ENCODE measurements at regions not wholly inside any gene's neighbourhood (a gene's known extent, or its start where the extent isn't known, plus 50 kb on each side); places are given as distances from the start of the nearest gene placed in this dataset.

DNA sequence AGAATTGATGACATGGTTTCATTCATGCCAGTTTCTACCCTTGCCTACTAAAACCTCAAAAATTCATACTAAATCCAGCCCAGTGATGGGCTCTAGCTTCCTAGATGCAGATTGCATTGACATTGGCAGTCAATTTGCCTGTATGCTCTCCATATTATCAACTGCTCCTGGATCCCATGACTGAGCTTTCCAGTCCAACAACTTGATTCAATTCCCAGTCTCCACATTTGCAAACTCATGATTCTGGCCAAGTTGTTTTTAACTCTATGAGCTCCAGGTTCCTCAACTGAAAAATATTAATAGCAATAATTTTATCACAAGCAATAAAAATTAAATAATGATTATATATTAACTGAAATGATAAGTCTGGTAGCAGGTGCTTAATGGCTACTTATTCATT, 51.0 kb upstream of the DSC1 start:
- CTCF ChIA-PET: no interaction called here
- TF ChIP-seq, protein P1, sequence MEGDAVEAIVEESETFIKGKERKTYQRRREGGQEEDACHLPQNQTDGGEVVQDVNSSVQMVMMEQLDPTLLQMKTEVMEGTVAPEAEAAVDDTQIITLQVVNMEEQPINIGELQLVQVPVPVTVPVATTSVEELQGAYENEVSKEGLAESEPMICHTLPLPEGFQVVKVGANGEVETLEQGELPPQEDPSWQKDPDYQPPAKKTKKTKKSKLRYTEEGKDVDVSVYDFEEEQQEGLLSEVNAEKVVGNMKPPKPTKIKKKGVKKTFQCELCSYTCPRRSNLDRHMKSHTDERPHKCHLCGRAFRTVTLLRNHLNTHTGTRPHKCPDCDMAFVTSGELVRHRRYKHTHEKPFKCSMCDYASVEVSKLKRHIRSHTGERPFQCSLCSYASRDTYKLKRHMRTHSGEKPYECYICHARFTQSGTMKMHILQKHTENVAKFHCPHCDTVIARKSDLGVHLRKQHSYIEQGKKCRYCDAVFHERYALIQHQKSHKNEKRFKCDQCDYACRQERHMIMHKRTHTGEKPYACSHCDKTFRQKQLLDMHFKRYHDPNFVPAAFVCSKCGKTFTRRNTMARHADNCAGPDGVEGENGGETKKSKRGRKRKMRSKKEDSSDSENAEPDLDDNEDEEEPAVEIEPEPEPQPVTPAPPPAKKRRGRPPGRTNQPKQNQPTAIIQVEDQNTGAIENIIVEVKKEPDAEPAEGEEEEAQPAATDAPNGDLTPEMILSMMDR (conservative IDR thresholded peaks at IDR 0.05; ENCODE audit: low read depth): no peak
- no peak overlapping the region for H3K27ac ChIP-seq
- no peak for DNase-seq (ENCODE audit: low spot score)
- POLR2A ChIA-PET (ENCODE audit: low non-redundant PET): no interaction called here

DNA sequence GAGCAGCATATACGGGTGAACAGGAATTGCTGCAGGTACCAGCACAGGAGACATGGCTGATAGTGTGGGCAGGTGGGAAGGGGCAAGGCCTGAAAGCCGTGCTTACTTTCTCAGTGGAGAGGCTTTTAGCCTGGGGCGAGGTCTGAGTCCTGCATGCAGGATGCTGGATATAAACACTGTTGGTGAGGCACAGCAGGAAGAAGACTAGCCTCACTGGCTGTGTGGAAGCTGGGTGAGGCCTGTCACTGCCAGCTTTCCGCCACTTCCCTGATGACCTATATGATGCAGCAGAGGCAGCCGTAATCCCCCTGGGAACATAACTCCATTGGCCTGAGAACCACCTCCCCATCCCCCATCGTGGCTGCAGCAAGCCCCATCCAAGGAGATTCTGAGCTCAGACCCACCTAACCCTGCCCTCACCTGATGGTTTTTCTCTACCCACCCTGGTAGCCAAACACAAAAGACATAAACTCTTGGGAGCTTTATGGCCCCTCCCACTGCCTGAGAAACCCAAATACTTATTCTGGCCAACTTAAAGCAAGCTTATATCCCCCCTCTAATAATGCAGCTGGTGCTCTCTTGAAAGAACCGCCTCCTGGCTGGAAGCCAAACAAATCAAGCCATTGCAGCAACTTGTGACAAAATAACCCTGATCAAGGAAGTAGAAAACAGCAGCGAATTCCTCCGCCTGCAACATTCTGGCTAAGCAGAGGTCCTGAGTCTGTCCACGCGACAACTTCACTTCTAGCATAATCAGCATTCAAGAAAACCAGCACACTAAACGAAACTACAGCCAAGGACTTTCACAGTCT, 54.6 kb upstream of the DSC1 start:
- no peak for DNase-seq (ENCODE audit: low spot score)
- TF ChIP-seq, protein P1 (conservative IDR thresholded peaks at IDR 0.05; ENCODE audit: low read depth): no peak
- ChIA-PET POLR2A (ENCODE audit: low non-redundant PET) (no interaction called here), CTCF (interaction anchor here (0.6 kb wide), 1 partner anchor 1931 kb away, joined by 3 read pairs; no protein-coding TSS in a partner anchor)
- H3K27ac ChIP-seq: no peak overlapping the region

DNA sequence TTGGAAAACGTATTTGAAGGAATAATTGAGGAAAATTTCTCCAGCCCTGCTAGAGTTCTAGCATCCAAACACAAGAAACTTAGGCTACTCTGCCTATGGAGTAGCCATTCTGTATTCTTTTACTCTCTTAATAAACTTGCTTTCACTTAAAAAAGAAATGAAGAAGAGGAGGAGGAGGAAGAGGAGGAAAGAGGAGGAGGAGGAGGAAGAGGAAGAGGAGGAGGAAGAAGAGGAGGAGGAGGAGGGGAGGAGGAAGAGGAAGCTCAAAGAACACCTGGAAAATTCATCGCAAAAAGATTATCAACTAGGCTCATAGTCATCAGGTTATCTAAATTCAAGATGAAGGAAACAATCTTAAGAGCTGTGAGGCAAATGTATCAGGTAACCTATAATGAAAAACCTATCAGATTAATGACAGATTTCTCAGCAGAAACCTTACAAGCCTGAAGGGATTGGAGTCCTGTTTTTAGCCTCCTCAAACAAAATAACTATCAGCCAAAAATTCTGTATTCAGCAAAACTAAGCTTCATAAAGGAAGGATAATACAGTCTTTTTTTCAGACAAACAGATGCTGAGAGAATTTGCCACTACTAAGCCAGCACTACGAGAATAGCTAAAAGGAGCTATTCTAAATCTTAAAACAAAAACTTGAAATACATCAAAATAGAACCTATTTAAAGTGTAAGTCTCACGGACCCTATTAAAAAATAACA, 56.2 kb upstream of the DSC1 start:
- ChIA-PET POLR2A (ENCODE audit: low non-redundant PET) (no interaction called here), CTCF (no interaction called here)
- H3K27ac ChIP-seq: no peak overlapping the region
- TF ChIP-seq, protein P1 (conservative IDR thresholded peaks at IDR 0.05; ENCODE audit: low read depth): no peak
- DNase-seq (ENCODE audit: low spot score): no peak

DNA sequence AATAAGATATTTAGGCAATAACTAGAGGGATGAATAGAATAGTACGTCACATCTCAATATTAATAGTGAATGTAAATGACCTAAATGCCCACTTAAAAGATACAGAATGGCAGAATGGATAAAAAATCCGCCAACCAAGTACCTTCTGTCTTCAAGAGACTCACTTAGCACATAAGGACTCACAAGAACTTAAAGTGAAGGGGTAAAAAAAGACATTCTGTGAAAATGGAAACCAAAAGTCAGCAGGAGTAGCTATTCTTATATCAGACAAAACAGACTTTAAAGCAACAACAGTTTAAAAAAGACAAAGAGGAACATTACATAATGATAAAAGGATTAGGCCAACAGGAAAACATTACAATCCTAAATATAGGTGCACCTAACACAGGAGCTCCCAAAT, 56.7 kb upstream of the DSC1 start:
- no peak for DNase-seq (ENCODE audit: low spot score)
- H3K27ac ChIP-seq: no peak overlapping the region
- TF ChIP-seq, protein P1 (conservative IDR thresholded peaks at IDR 0.05; ENCODE audit: low read depth): no peak
- CTCF ChIA-PET: no interaction called here
- POLR2A ChIA-PET (ENCODE audit: low non-redundant PET): no interaction called here

DNA sequence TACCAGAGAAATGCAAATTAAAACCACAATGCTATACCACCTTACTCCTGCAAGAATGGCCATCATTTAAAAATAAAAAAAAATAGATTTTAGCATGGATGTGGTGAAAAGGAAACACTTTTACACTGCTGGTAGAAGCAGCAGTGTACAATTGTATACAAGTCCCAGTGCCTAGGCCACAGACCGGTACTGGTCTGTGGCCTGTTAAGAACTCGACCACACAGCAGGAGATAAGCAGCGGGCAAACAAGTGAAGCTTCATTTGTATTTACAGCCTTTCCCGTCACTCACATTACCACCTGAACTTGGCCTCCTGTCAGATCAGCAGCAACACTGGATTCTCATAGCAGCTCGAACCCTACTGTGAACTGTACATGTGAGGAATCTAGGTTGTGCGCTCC, 60.7 kb upstream of the DSC1 start:
- TF ChIP-seq, protein P1 (conservative IDR thresholded peaks at IDR 0.05; ENCODE audit: low read depth): no peak
- POLR2A ChIA-PET (ENCODE audit: low non-redundant PET): no interaction called here
- no peak for DNase-seq (ENCODE audit: low spot score)
- H3K27ac ChIP-seq: no peak overlapping the region
- CTCF ChIA-PET: no interaction called here

DNA sequence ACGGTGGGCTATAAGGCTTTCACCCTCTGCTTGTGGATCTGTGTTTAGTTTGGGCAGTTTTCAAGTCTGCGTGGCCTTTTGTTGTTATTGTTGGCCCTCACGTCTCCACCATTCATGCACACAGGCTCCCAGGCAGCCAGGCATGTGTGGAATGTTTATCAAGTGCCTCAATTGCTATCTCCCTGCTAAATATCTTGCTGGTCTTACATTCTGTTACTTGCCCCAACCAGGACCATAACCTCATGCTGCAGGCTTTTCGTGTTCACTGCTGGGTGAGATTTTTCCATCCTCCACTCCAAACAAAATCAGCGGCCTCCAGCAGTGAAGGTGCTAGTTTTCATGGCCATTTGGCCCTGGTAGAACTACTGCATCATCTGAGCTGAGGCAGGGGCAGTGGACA, 63.0 kb upstream of the DSC1 start:
- CTCF ChIA-PET: interaction anchor here (0.7 kb wide), 1 partner anchor 75 kb away, joined by 4 read pairs; no protein-coding TSS in a partner anchor
- no peak overlapping the region for H3K27ac ChIP-seq
- no peak for DNase-seq (ENCODE audit: low spot score)
- TF ChIP-seq, protein P1 (conservative IDR thresholded peaks at IDR 0.05; ENCODE audit: low read depth): no peak
- POLR2A ChIA-PET (ENCODE audit: low non-redundant PET): no interaction called here
